SK-N-SH (cell line): ENCODE measurements at regions not wholly inside any gene's neighbourhood (a gene's known extent, or its start where the extent isn't known, plus 50 kb on each side); places are given as distances from the start of the nearest gene placed in this dataset.

ENCODE experiments used
- CTCF ChIA-PET: fragments of 300-600, 350-600 bp; formaldehyde crosslinking; extraction: SDS; loops from one replicate; lab custom pipeline; 2021; lab: Yijun Ruan, JAX
- POLR2A ChIA-PET: fragments of 350-600 bp; sonication (Branson Sonifier 250); formaldehyde crosslinking; extraction: SDS; loops from one replicate; lab custom pipeline; 2020; ENCODE audit warnings: antibody characterized with exemption, inconsistent platforms; lab: Yijun Ruan, JAX
- DNase-seq: peaks from one replicate; pipeline ENCODE4 v3.0.0; 2012
- H2AFZ ChIP-seq: fragments of 200-600 bp; sonication (generic); 2 replicates; pipeline ENCODE4 v1.8.1; 2016; ENCODE audit warnings: antibody characterized with exemption, mild to moderate bottlenecking, low read depth
- H3F3A ChIP-seq: fragments of 200-600 bp; sonication (generic); replicated peaks from 2 replicates; pipeline ENCODE3; 2016; ENCODE audit warnings: antibody characterized with exemption, mild to moderate bottlenecking; ENCODE audit not compliant: insufficient read depth
- H3K27ac ChIP-seq, 2 experiments: fragments of 200-500 bp in 1 of 2; fragments of 200-600 bp in 1 of 2; sonication (Bioruptor generic) in 1 of 2; sonication (generic), shearing (Covaris generic) in 1 of 2; 2 replicates each; pipeline versions ENCODE4 v1.5.1 to v1.6.1; 2014 to 2016; ENCODE audit warnings: low read depth in 2 of 2, inconsistent platforms in 1 of 2, low read length in 1 of 2, mild to moderate bottlenecking in 1 of 2, mixed read lengths in 1 of 2
- H3K27me3 ChIP-seq: fragments of 200-600 bp; sonication (generic), shearing (Covaris generic); 2 replicates; pipeline ENCODE4 v1.6.1; 2016; ENCODE audit warnings: mixed run types; ENCODE audit not compliant: insufficient read depth
- H3K36me3 ChIP-seq, 2 experiments: fragments of 200-500 bp in 1 of 2; fragments of 200-600 bp in 1 of 2; sonication (Bioruptor generic) in 1 of 2; sonication (generic) in 1 of 2; replicated peaks in 1 of 2; 2 replicates each; pipeline versions ENCODE3 to v1.5.1; 2014 to 2016; ENCODE audit warnings: low read length in 1 of 2, mild to moderate bottlenecking in 1 of 2; ENCODE audit not compliant: insufficient read depth in 2 of 2, control insufficient read depth in 1 of 2
- H3K4me1 ChIP-seq, 2 experiments: fragments of 200-500 bp in 1 of 2; fragments of 200-600 bp in 1 of 2; sonication (Bioruptor generic) in 1 of 2; sonication (generic), shearing (Covaris generic) in 1 of 2; 2 replicates each; pipeline versions ENCODE4 v1.5.1 to v1.6.1; 2014 to 2016; ENCODE audit warnings: low read depth in 1 of 2, low read length in 1 of 2, mixed run types in 1 of 2; ENCODE audit not compliant: insufficient read depth in 2 of 2, control insufficient read depth in 1 of 2
- H3K4me2 ChIP-seq: fragments of 200-600 bp; sonication (generic), shearing (Covaris generic); 2 replicates; pipeline ENCODE4 v1.6.1; 2017; ENCODE audit warnings: mixed run types
- H3K4me3 ChIP-seq, 2 experiments: fragments of 200-500 bp in 1 of 2; fragments of 200-600 bp in 1 of 2; sonication (Bioruptor generic) in 1 of 2; sonication (generic), shearing (Covaris generic) in 1 of 2; 2 replicates each; pipeline versions ENCODE4 v1.5.1 to v1.8.1; 2014 to 2016; ENCODE audit warnings: low read depth in 2 of 2, inconsistent platforms in 1 of 2, low read length in 1 of 2, mild to moderate bottlenecking in 1 of 2, mixed read lengths in 1 of 2, moderate library complexity in 1 of 2
- H3K79me2 ChIP-seq: fragments of 200-600 bp; sonication (generic); 2 replicates; pipeline ENCODE4 v1.8.1; 2017; ENCODE audit warnings: mild to moderate bottlenecking; ENCODE audit not compliant: insufficient read depth
- H3K9ac ChIP-seq: fragments of 200-600 bp; sonication (generic); 2 replicates; pipeline ENCODE4 v1.6.1; 2017; ENCODE audit warnings: mixed run types
- H3K9me2 ChIP-seq: fragments of 200-600 bp; sonication (generic); 2 replicates; pipeline ENCODE4 v1.6.1; 2017; ENCODE audit warnings: mixed run types
- H3K9me3 ChIP-seq: fragments of 200-600 bp; sonication (generic); 2 replicates; pipeline ENCODE4 v1.6.1; 2017; ENCODE audit warnings: mixed run types, mild to moderate bottlenecking, moderate library complexity
- H4K20me1 ChIP-seq: fragments of 200-600 bp; sonication (generic); 2 replicates; pipeline ENCODE4 v1.6.1; 2017; ENCODE audit warnings: mild to moderate bottlenecking, mixed run types; ENCODE audit not compliant: insufficient read depth
- ELF1 ChIP-seq: IDR thresholded peaks from 2 replicates; pipeline ENCODE4 v1.4.0; 2012
- FOXM1 ChIP-seq: IDR thresholded peaks from 2 replicates; pipeline ENCODE4 v1.4.0; 2012; ENCODE audit warnings: low read depth, mild to moderate bottlenecking
- GABPA ChIP-seq: IDR thresholded peaks from 2 replicates; pipeline ENCODE4 v1.4.0; 2012; ENCODE audit warnings: low read depth, mild to moderate bottlenecking
- GATA2 ChIP-seq: sonication (generic); formaldehyde crosslinking; IDR thresholded peaks from 2 replicates; pipeline ENCODE4 v1.5.0; 2020; ENCODE audit warnings: mild to moderate bottlenecking, missing genetic modification reagents
- MEF2A ChIP-seq: IDR thresholded peaks from 2 replicates; pipeline ENCODE4 v1.4.0; 2012; ENCODE audit warnings: low read depth, borderline replicate concordance
- MXI1 ChIP-seq: IDR thresholded peaks from 2 replicates; pipeline ENCODE4 v1.6.1; 2012; ENCODE audit warnings: mild to moderate bottlenecking, low read depth, low read length, improper control_type of control experiment
- NFIC ChIP-seq: IDR thresholded peaks from 2 replicates; pipeline ENCODE4 v1.4.0; 2012; ENCODE audit warnings: borderline replicate concordance
- POLR2AphosphoS5 ChIP-seq: IDR thresholded peaks from 2 replicates; pipeline ENCODE4 v1.6.1; 2012; ENCODE audit warnings: low read depth, low read length
- SIN3A ChIP-seq: IDR thresholded peaks from 2 replicates; pipeline ENCODE4 v1.6.1; 2012; ENCODE audit warnings: low read depth, mild to moderate bottlenecking, low read length, moderate library complexity, borderline replicate concordance
- TEAD4 ChIP-seq: IDR thresholded peaks from 2 replicates; pipeline ENCODE4 v1.4.0; 2012; ENCODE audit warnings: mild to moderate bottlenecking, borderline replicate concordance; ENCODE audit not compliant: insufficient read depth
- USF2 ChIP-seq: fragments of 150-350 bp; IDR thresholded peaks from 2 replicates; pipeline ENCODE4 v1.6.1; 2017; ENCODE audit warnings: antibody characterized with exemption, low read length, low read depth, borderline replicate concordance
- YY1 ChIP-seq: IDR thresholded peaks from 2 replicates; pipeline ENCODE4 v1.4.0; 2012; ENCODE audit warnings: low read depth, mild to moderate bottlenecking
- WGBS: methylation state at CpG from one replicate; pipeline ENCODE4 v1.1.6; 2017; ENCODE audit warnings: low lambda C conversion rate; 5-methylcytosine and 5-hydroxymethylcytosine counted together
- TF ChIP-seq, protein P1 (sequence below): IDR thresholded peaks from 2 replicates; pipeline ENCODE4 v1.4.0; 2012; ENCODE audit warnings: low read depth, borderline replicate concordance
- TF ChIP-seq, protein P2 (sequence below): IDR thresholded peaks from 2 replicates; pipeline ENCODE4; 2012

DNA sequence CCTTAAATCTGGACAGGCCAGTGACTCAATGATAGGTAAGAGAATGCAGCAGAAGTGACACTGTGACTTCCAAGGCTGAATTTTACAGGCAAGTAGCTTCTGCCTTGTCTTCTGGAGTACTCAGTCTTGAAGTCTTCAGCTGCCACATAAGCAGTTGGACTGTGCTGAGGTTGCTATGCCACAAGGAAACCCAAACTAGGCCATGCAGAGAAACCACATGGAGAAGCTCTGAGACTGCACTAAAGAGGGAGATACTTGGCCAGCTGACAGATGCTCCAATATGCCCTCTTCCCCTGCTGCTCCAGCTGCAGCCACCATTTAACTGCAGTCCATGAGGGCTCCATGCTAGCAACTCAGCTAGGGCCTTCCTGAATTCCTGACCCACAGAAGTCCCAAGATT, 119.4 kb upstream of the GADL1 start:
- Histone ChIP-seq H4K20me1 (no peaks in the 10 kb centered on the region), H3K9ac (no peak overlapping the region), H3K79me2 (no peaks in the 10 kb centered on the region), H3F3A (no peaks in the 10 kb centered on the region), H3K9me2 (no peaks in the 10 kb centered on the region), H3K36me3 (no peaks in the 10 kb centered on the region), H3K27ac (no peak overlapping the region), H3K4me2 (no peak overlapping the region), H3K4me1 (peaks cover 0 to 2% of the 10 kb centered on the region in 2 experiments; a peak in 1 of 4 replicates), H2AFZ (no peak overlapping the region), H3K27me3 (no peaks in the 10 kb centered on the region), H3K9me3 (no peaks in the 10 kb centered on the region), H3K4me3 (no peak overlapping the region)
- ChIA-PET CTCF (interaction anchor here (1.0 kb wide), 1 partner anchor 244 kb away, joined by 3 read pairs; no protein-coding TSS in a partner anchor), POLR2A (no interaction called here)
- no peak for DNase-seq
- TF ChIP-seq GABPA (no peak), ELF1 (no peak), MXI1 (no peak), YY1 (no peak), MEF2A (no peak), USF2 (no peak), NFIC (no peak), POLR2AphosphoS5 (no peak), FOXM1 (no peak), TEAD4 (no peak), SIN3A (no peak)
- TF ChIP-seq, protein P1, sequence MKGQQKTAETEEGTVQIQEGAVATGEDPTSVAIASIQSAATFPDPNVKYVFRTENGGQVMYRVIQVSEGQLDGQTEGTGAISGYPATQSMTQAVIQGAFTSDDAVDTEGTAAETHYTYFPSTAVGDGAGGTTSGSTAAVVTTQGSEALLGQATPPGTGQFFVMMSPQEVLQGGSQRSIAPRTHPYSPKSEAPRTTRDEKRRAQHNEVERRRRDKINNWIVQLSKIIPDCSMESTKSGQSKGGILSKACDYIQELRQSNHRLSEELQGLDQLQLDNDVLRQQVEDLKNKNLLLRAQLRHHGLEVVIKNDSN: no peak

DNA sequence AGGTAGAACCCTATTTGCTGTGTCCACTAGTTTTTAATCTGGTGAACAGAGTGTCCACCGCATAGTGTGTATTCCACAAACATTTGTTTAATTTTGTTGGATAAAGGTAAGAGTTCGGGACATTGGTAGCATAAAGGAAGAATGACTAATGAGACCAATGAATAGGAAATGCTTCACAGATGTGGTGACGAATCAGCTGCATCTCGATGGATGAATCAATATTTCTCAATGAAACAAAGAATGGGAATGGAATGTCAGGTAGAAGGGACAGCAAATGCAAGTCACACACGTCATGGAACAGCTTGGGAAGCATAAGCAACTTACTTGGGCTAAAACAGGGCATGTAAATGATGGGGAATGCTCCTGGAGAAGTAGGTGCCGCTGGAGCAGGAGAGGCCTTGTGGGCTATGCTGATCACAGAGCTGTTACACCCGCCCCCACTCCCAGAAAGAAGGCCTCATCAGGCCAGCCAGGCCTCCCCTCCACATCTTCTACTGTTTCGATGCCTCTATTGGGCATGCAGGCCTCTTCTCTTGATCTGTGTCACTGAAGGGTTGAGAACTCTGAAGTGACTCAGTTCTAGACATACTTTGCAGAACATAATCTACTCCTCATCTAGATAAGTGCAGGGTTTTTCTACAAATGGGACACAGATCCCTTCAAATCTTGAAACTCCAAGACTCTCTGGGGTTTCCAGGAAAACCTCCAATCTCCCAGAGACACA, 120.0 kb upstream of the GADL1 start:
- Histone ChIP-seq H3K27ac (no peak overlapping the region), H4K20me1 (no peaks in the 10 kb centered on the region), H3F3A (no peaks in the 10 kb centered on the region), H3K4me3 (no peak overlapping the region), H3K4me2 (no peak overlapping the region), H3K9ac (no peak overlapping the region)
- no peak for DNase-seq
- 47% methylated on average over 6 of the region's 8 CpGs for WGBS
- POLR2A ChIA-PET: no interaction called here
- no peak for TF ChIP-seq NFIC
- no peak for TF ChIP-seq GATA2 (CRISPR knock-in tag)
- TF ChIP-seq TEAD4: no peak
- TF ChIP-seq, protein P2, sequence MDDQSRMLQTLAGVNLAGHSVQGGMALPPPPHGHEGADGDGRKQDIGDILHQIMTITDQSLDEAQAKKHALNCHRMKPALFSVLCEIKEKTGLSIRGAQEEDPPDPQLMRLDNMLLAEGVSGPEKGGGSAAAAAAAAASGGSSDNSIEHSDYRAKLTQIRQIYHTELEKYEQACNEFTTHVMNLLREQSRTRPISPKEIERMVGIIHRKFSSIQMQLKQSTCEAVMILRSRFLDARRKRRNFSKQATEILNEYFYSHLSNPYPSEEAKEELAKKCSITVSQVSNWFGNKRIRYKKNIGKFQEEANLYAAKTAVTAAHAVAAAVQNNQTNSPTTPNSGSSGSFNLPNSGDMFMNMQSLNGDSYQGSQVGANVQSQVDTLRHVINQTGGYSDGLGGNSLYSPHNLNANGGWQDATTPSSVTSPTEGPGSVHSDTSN: no peak
- TF ChIP-seq, all 33 proteins: peak for 0
- Histone ChIP-seq H3K36me3 (no peaks in the 10 kb centered on the region), H3K79me2 (no peaks in the 10 kb centered on the region), H3K9me3 (no peaks in the 10 kb centered on the region), H3K27me3 (no peaks in the 10 kb centered on the region), H2AFZ (no peak overlapping the region), H3K4me1 (peaks cover 0 to under 1% of the 10 kb centered on the region in 2 experiments; a peak in 1 of 4 replicates), H3K9me2 (no peaks in the 10 kb centered on the region)
- CTCF ChIA-PET: interaction anchor here (1.0 kb wide), 1 partner anchor 245 kb away, joined by 3 read pairs; no protein-coding TSS in a partner anchor
